Esophagus squamous epithelium (tissue), 5 donors: ENCODE measurements at regions not wholly inside any gene's neighbourhood (a gene's known extent, or its start where the extent isn't known, plus 50 kb on each side); places are given as distances from the start of the nearest gene placed in this dataset.

Experiments used
- DNase-seq: peaks from one replicate; lab custom pipeline; 2025; lab: John Stamatoyannopoulos, UW
- H3K27ac ChIP-seq, 4 donors: fragments of 200-600 bp; sonication (generic); one replicate each; pipeline ENCODE4 v1.5.1; 2016 to 2019; ENCODE audit warnings: mild to moderate bottlenecking in 1 of 4
- H3K27me3 ChIP-seq, 4 donors: fragments of 200-600 bp; sonication (generic); 1 replicate in 3 of 4; 2 replicates in 1 of 4; pipeline versions ENCODE4 v1.5.1 to v1.6.0; 2017 to 2021; ENCODE audit warnings: antibody characterized with exemption in 1 of 4
- H3K36me3 ChIP-seq, 3 donors: fragments of 200-600 bp; sonication (generic); one replicate each; pipeline ENCODE4 v1.5.1; 2016 to 2019
- H3K4me1 ChIP-seq, 3 donors: fragments of 200-600 bp; sonication (generic); one replicate each; pipeline ENCODE4 v1.5.1; 2017 to 2019
- H3K4me3 ChIP-seq, 4 donors: fragments of 200-600 bp; sonication (generic); 1 replicate in 3 of 4; 2 replicates in 1 of 4; pipeline ENCODE4 v1.5.1; 2016 to 2019; ENCODE audit warnings: mild to moderate bottlenecking in 2 of 4, moderate library complexity in 1 of 4
- H3K9me3 ChIP-seq, 3 donors: fragments of 200-600 bp; sonication (generic); one replicate each; pipeline ENCODE4 v1.5.1; 2016 to 2019
- CTCF ChIP-seq, 6 experiments: fragments of 450-650 bp in 4 of 6; fragments of 200-600 bp in 2 of 6; sonication (generic) in 2 of 6; IDR thresholded peaks; one replicate each; pipeline ENCODE4 v1.5.1; 2016 to 2019; ENCODE audit warnings: antibody characterized with exemption in 6 of 6, mild to moderate bottlenecking in 4 of 6, moderate library complexity in 4 of 6
- POLR2A ChIP-seq, 4 donors: fragments of 450-650 bp; IDR thresholded peaks; one replicate each; pipeline ENCODE4 v1.6.1; 2017; ENCODE audit warnings: antibody characterized with exemption in 4 of 4, mild to moderate bottlenecking in 4 of 4, moderate library complexity in 3 of 4
- WGBS, 2 donors: methylation state at CpG; one replicate each; pipeline ENCODE4 v1.1.5; 2018; 5-methylcytosine and 5-hydroxymethylcytosine counted together
- intact Hi-C: fragments of 100-400 bp; cut with DNase I; formaldehyde crosslinking; loops from one replicate; pipeline ENCODE4 v1.15.0; 2022
- donor health status: DM: yes; HTN: yes; CAD: no.

GRCh38 chr1:193634876-193635275 lies 448.5 kb upstream of the B3GALT2 start:
- H3K9me3 ChIP-seq, result no peaks in the 10 kb centered on the region
- H3K36me3 ChIP-seq, result no peaks in the 10 kb centered on the region
- H3K4me3 ChIP-seq, result no peak overlapping the region
- H3K27ac ChIP-seq, result no peak overlapping the region
- no peak for DNase-seq
- H3K4me1 ChIP-seq, result no peaks in the 10 kb centered on the region
- no peaks in the 10 kb centered on the region for H3K27me3 ChIP-seq
- no peak for TF ChIP-seq POLR2A (IDR thresholded peaks at IDR 0.05)
- no peak for TF ChIP-seq CTCF (IDR thresholded peaks at IDR 0.05)
- intact Hi-C loops, result no loop called here
- 56 to 62% methylated on average over 1 of the region's 1 CpG for WGBS, 2 donors

GRCh38 chr1:193634470-193634869 lies 448.1 kb upstream of the B3GALT2 start:
- DNase-seq, result no peak
- no peak for TF ChIP-seq POLR2A (IDR thresholded peaks at IDR 0.05)
- no peak for TF ChIP-seq CTCF (IDR thresholded peaks at IDR 0.05)
- H3K27ac ChIP-seq, result no peak overlapping the region
- WGBS, 2 donors, result 45 to 54% methylated on average over 2 of the region's 2 CpGs
- no peak overlapping the region for H3K4me3 ChIP-seq
- H3K4me1 ChIP-seq, result no peaks in the 10 kb centered on the region
- intact Hi-C loops, result no loop called here
- no peaks in the 10 kb centered on the region for H3K27me3 ChIP-seq
- H3K9me3 ChIP-seq, result no peaks in the 10 kb centered on the region
- no peaks in the 10 kb centered on the region for H3K36me3 ChIP-seq

GRCh38 chr1:193633991-193634390 lies 447.6 kb upstream of the B3GALT2 start:
- DNase-seq, result no peak
- 30 to 74% methylated on average over 2 of the region's 2 CpGs for WGBS, 2 donors
- intact Hi-C loops, result no loop called here

GRCh38 chr1:193633093-193633492 lies 446.7 kb upstream of the B3GALT2 start:
- Histone ChIP-seq H3K4me1 (no peaks in the 10 kb centered on the region), H3K36me3 (no peaks in the 10 kb centered on the region), H3K27me3 (no peaks in the 10 kb centered on the region), H3K4me3 (no peak overlapping the region), H3K9me3 (no peaks in the 10 kb centered on the region), H3K27ac (no peak overlapping the region)
- DNase-seq, result no peak
- WGBS, 2 donors, result 60 to 68% methylated on average over 3 of the region's 3 CpGs
- intact Hi-C loops, result no loop called here
- TF ChIP-seq POLR2A (IDR thresholded peaks at IDR 0.05) (no peak), CTCF (IDR thresholded peaks at IDR 0.05) (no peak)

More at GRCh38 chr1:193633991-193634390, 447.6 kb upstream of the B3GALT2 start:
- H3K36me3 ChIP-seq, result no peaks in the 10 kb centered on the region
- TF ChIP-seq CTCF (IDR thresholded peaks at IDR 0.05) (no peak), POLR2A (IDR thresholded peaks at IDR 0.05) (no peak)
- no peak overlapping the region for H3K4me3 ChIP-seq
- H3K27me3 ChIP-seq, result no peaks in the 10 kb centered on the region
- H3K4me1 ChIP-seq, result no peaks in the 10 kb centered on the region
- no peak overlapping the region for H3K27ac ChIP-seq
- no peaks in the 10 kb centered on the region for H3K9me3 ChIP-seq

GRCh38 chr1:193631306-193631705 lies 444.9 kb upstream of the B3GALT2 start:
- Histone ChIP-seq H3K27ac (no peak overlapping the region), H3K36me3 (no peaks in the 10 kb centered on the region), H3K4me3 (no peak overlapping the region), H3K4me1 (no peaks in the 10 kb centered on the region), H3K9me3 (no peaks in the 10 kb centered on the region), H3K27me3 (no peaks in the 10 kb centered on the region)
- TF ChIP-seq POLR2A (IDR thresholded peaks at IDR 0.05) (no peak), CTCF (IDR thresholded peaks at IDR 0.05) (no peak)
- no peak for DNase-seq
- 64 to 69% methylated on average over 3 of the region's 3 CpGs for WGBS, 2 donors
- intact Hi-C loops, result no loop called here
